C4-2B (cell line): ENCODE measurements at regions not wholly inside any gene's neighbourhood (a gene's known extent, or its start where the extent isn't known, plus 50 kb on each side); places are given as distances from the start of the nearest gene placed in this dataset.

Experiments used
- CTCF ChIP-seq: fragments of 450-650 bp; conservative IDR thresholded peaks from 2 replicates; pipeline ENCODE4 v1.5.1; 2017; ENCODE audit warnings: mild to moderate bottlenecking
- ZFX ChIP-seq: fragments of 450-650 bp; IDR thresholded peaks from 2 replicates; pipeline ENCODE4 v1.6.1; 2017

GRCh38 chr10:79001082-79001885, 67.5 kb upstream of the ZMIZ1 start:
- TF ChIP-seq CTCF (no peak), ZFX (no peak)
